Gastroesophageal sphincter (tissue), 4 donors: ENCODE measurements at regions not wholly inside any gene's neighbourhood (a gene's known extent, or its start where the extent isn't known, plus 50 kb on each side); places are given as distances from the start of the nearest gene placed in this dataset.

Experiments used
- ATAC-seq: fragments of 150-250 bp; one replicate; pipeline ENCODE4 v1.9.1; 2016; ENCODE audit warnings: mild to moderate bottlenecking, moderate library complexity
- H3K27ac ChIP-seq, 4 donors: fragments of 200-600 bp; sonication (generic) in 3 of 4; 1 replicate in 3 of 4; 2 replicates in 1 of 4; pipeline ENCODE4 v1.5.1; 2016 to 2019
- H3K27me3 ChIP-seq: fragments of 200-600 bp; sonication (generic); one replicate; pipeline ENCODE4 v1.5.1; 2019
- H3K36me3 ChIP-seq, 2 donors: fragments of 200-600 bp; sonication (generic); one replicate each; pipeline ENCODE4 v1.5.1; 2019; ENCODE audit warnings: control low read depth in 1 of 2
- H3K4me1 ChIP-seq, 3 donors: fragments of 200-600 bp; sonication (generic); 1 replicate in 2 of 3; 2 replicates in 1 of 3; pipeline ENCODE4 v1.5.1; 2016 to 2019; ENCODE audit warnings: control low read depth in 2 of 3
- H3K4me3 ChIP-seq, 2 donors: fragments of 200-600 bp; sonication (generic); one replicate each; pipeline ENCODE4 v1.5.1; 2019; ENCODE audit warnings: mild to moderate bottlenecking in 1 of 2, moderate library complexity in 1 of 2
- H3K9me3 ChIP-seq, 3 donors: fragments of 200-600 bp; sonication (generic); one replicate each; pipeline ENCODE4 v1.5.1; 2017 to 2019; ENCODE audit warnings: control low read depth in 2 of 3
- EP300 ChIP-seq: sonication (generic); formaldehyde crosslinking; IDR thresholded peaks from one replicate; pipeline ENCODE4 v1.6.1; 2017; ENCODE audit warnings: antibody characterized with exemption, mild to moderate bottlenecking
- POLR2A ChIP-seq, 2 donors: fragments of 450-650 bp; IDR thresholded peaks; one replicate each; pipeline ENCODE4 v1.6.1; 2017; ENCODE audit warnings: antibody characterized with exemption in 2 of 2, mild to moderate bottlenecking in 2 of 2, moderate library complexity in 1 of 2
- POLR2AphosphoS5 ChIP-seq: sonication (generic); formaldehyde crosslinking; IDR thresholded peaks from one replicate; pipeline ENCODE4 v1.6.1; 2017; ENCODE audit warnings: antibody characterized with exemption
- WGBS, 2 donors: methylation state at CpG; one replicate each; pipeline ENCODE4 v1.1.5; 2018; ENCODE audit warnings: low coverage in 1 of 2; 5-methylcytosine and 5-hydroxymethylcytosine counted together
- TF ChIP-seq, protein P1 (sequence below), 4 experiments: fragments of 200-600 bp in 2 of 4; fragments of 450-650 bp in 2 of 4; sonication (generic) in 1 of 4; IDR thresholded peaks; one replicate each; pipeline ENCODE4 v1.5.1; 2017 to 2019; ENCODE audit warnings: antibody characterized with exemption in 4 of 4, mild to moderate bottlenecking in 2 of 4, moderate library complexity in 2 of 4

DNA sequence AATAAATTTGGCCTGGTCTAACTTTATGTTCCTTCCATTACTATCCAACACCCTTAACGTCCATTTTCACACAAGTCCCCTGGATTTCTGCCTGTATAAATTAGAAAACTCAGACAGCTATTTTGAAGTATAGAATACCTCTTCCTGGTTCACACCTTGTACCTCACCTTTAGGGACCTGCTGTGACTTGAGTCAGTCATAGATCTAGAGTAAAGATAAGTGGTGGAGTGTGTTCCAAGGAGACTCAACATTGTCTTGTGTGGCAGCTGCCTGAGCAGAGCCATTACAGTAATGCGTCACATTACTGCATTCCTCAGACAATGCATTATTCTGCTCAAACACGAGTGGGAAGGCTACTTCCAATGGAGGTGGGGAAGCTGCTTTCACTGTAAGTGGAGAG is 513.9 kb downstream of the ADRA2A start:
- TF ChIP-seq, protein P1, sequence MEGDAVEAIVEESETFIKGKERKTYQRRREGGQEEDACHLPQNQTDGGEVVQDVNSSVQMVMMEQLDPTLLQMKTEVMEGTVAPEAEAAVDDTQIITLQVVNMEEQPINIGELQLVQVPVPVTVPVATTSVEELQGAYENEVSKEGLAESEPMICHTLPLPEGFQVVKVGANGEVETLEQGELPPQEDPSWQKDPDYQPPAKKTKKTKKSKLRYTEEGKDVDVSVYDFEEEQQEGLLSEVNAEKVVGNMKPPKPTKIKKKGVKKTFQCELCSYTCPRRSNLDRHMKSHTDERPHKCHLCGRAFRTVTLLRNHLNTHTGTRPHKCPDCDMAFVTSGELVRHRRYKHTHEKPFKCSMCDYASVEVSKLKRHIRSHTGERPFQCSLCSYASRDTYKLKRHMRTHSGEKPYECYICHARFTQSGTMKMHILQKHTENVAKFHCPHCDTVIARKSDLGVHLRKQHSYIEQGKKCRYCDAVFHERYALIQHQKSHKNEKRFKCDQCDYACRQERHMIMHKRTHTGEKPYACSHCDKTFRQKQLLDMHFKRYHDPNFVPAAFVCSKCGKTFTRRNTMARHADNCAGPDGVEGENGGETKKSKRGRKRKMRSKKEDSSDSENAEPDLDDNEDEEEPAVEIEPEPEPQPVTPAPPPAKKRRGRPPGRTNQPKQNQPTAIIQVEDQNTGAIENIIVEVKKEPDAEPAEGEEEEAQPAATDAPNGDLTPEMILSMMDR (IDR thresholded peaks at IDR 0.05), result no peak
- no peak for TF ChIP-seq POLR2AphosphoS5
- no peak for TF ChIP-seq EP300
- no peak for TF ChIP-seq POLR2A (IDR thresholded peaks at IDR 0.05)
- 64 to 88% methylated on average over 2 to 3 of the region's 3 CpGs for WGBS, 2 donors

DNA sequence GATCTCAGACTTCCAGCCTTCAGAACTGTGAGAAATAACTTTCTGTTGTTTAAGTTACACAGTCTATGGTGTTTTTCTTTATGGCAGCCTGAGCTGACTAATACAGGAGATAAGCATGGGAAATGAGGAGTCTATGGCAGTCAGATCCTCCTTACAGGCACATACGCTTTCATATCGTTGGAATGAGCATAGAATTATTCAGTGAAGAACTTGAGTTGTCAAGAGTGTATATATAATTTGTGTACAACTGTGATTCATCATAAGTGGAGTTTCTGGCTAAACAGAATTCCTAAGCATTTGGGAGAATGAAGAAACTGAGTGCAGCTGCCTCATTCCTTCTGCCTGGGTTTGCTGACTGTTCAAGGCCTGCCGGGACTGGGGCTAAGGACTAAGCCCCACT is 516.7 kb downstream of the ADRA2A start:
- Histone ChIP-seq H3K36me3 (no peaks in the 10 kb centered on the region), H3K27ac (no peak overlapping the region), H3K4me3 (no peak overlapping the region), H3K9me3 (no peaks in the 10 kb centered on the region), H3K4me1 (no peaks in the 10 kb centered on the region), H3K27me3 (no peaks in the 10 kb centered on the region)
- 13 to 45% methylated on average over 2 to 3 of the region's 3 CpGs for whole genome bisulfite sequencing, 2 donors
- TF ChIP-seq, protein P1 (IDR thresholded peaks at IDR 0.05), result no peak
- TF ChIP-seq POLR2A (IDR thresholded peaks at IDR 0.05), result no peak
- TF ChIP-seq POLR2AphosphoS5, result no peak
- TF ChIP-seq EP300, result no peak
- ATAC-seq, result no peak

More for the DNA sequence above, 513.9 kb downstream of the ADRA2A start:
- Histone ChIP-seq H3K36me3 (no peaks in the 10 kb centered on the region), H3K4me1 (no peaks in the 10 kb centered on the region), H3K4me3 (no peak overlapping the region), H3K27ac (no peak overlapping the region), H3K27me3 (no peaks in the 10 kb centered on the region), H3K9me3 (no peaks in the 10 kb centered on the region)
- no peak for ATAC-seq

DNA sequence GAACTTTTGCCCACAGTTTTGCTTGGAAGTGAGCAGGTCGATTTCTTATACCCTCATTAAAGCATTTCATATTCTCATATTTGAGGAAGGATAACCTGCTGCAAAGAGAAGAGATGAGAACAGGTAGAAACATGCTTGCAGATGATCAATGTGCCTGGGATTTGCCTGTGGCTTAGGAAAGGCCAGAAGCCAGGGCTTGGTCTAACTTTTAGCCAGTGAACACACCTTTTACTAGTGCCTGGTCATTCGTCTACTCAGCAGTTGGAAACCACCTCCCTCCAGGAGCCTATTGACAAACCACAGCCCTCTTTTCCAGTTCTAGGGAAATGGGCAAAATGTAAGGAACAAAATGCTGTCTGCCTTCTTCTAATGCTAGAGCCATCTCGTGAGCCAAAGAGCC is 518.3 kb downstream of the ADRA2A start:
- no peaks in the 10 kb centered on the region for H3K36me3 ChIP-seq
- 73 to 80% methylated on average over 3 of the region's 3 CpGs for WGBS, 2 donors
- H3K27me3 ChIP-seq, result no peaks in the 10 kb centered on the region
- no peak for TF ChIP-seq POLR2A (IDR thresholded peaks at IDR 0.05)
- no peak for TF ChIP-seq EP300
- no peak for TF ChIP-seq POLR2AphosphoS5
- TF ChIP-seq, protein P1 (IDR thresholded peaks at IDR 0.05), result no peak
- H3K4me3 ChIP-seq, result no peak overlapping the region
- no peaks in the 10 kb centered on the region for H3K4me1 ChIP-seq
- H3K9me3 ChIP-seq, result no peaks in the 10 kb centered on the region
- ATAC-seq, result no peak
- H3K27ac ChIP-seq, result no peak overlapping the region

DNA sequence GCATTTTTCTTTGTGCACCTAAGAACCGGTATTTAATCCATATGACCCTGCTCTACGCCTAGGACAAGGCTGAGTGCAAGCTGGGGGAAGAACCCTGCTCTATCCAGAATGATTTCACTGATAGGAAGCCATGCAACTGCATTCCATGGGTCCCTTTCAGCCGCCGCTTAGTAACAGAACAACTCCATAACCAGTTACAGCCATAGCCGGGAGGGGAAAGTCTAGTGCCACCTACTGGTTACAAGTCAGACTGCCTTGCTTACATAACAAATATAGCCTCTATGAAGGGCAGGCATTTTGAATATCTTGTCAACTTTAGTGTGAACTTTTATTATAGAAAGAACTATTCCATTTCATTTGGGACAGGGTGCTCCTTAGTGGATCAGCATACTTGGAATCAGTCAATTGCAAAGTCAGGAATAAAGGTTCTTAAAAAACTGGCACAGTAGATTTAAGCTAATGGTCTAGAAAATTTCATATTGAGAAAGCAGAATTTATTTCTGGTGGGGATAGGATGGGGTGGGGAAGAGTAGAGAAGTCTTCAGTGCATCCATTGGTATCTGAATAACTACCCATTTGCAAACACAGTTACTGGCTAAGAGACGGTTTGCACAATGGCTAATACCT is 521.7 kb downstream of the ADRA2A start:
- TF ChIP-seq EP300, result no peak
- TF ChIP-seq, protein P1 (IDR thresholded peaks at IDR 0.05), result peak; percentile 46 to 63 (median 49)

DNA sequence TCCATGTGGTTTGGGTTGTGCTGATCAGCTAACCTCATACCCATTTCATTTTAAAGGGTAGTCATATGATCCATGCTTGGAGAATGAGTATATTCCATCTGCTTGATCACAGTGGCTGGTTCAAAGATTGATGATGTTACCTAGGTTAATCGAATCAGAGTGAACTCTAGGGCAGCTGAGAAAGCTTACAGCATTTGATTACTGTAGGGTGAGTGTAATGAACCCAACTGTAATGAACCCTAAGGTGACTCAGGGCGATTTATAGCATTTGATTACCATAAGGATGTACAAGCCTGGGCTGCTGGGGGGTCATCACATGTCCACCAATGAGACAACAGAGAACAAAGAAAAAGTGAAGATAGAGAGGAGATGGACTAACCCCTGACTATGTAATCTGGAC is 523.1 kb downstream of the ADRA2A start:
- TF ChIP-seq POLR2A (IDR thresholded peaks at IDR 0.05) (no peak), POLR2AphosphoS5 (no peak), EP300 (no peak)
- TF ChIP-seq, protein P1 (IDR thresholded peaks at IDR 0.05), result no peak
- WGBS, 2 donors, result 50 to 75% methylated on average over 1 to 2 of the region's 2 CpGs
- H3K27ac ChIP-seq, result no peak overlapping the region
- H3K4me3 ChIP-seq, result no peak overlapping the region
- no peaks in the 10 kb centered on the region for H3K9me3 ChIP-seq
- H3K4me1 ChIP-seq, result no peaks in the 10 kb centered on the region
- no peak for ATAC-seq
- H3K36me3 ChIP-seq, result no peaks in the 10 kb centered on the region
- H3K27me3 ChIP-seq, result peaks cover 4% of the 10 kb centered on the region

More for the DNA sequence above, 521.7 kb downstream of the ADRA2A start:
- no peak for ATAC-seq
- Histone ChIP-seq H3K27ac (no peak overlapping the region), H3K9me3 (no peaks in the 10 kb centered on the region), H3K4me3 (no peak overlapping the region), H3K27me3 (no peaks in the 10 kb centered on the region), H3K4me1 (no peaks in the 10 kb centered on the region), H3K36me3 (no peaks in the 10 kb centered on the region)
- WGBS, 2 donors, result 77 to 100% methylated on average over 1 to 2 of the region's 6 CpGs
